ACHN (cell line): ENCODE measurements at regions not wholly inside any gene's neighbourhood (a gene's known extent, or its start where the extent isn't known, plus 50 kb on each side); places are given as distances from the start of the nearest gene placed in this dataset.
"Not testable (repeated sequence)": the region's sequence is repeated elsewhere in the genome, so short reads cannot be mapped to it uniquely, and the experiment has no call there.

ENCODE experiments used
- DNase-seq: peaks from one replicate; pipeline ENCODE4 v3.0.0-alpha.2; 2015
- in situ Hi-C: cut with HindIII; loops from 2 replicates; pipeline ENCODE4 v1.10.0; 2017; ENCODE audit warnings: low sequenced_read_pairs, low pct_ligation_motif_present, low pct_unique_long_range_greater_than_20kb

GRCh38 chr2:17460371-17461086, 57.7 kb downstream of the RAD51AP2 start:
- DNase-seq: no peak
- in situ Hi-C loops: no loop called here

DNA sequence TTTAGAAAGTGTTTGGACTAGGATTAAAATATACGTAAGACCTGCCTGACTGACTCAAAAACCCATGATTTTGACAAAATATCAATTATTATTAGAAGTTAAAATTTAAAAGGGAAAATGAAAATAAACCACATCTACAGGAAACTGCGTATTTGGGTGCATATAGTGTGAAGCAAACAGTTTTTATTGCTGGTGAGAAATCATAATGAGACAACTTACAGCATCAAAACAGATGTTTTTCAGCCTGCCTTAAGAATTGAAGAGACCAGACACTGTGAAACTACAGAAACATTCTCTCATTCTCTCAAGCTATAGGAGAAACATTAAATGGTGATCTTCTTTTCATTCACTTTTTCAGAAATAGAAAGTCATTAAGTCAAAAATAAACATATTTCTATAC, 62.9 kb downstream of the RAD51AP2 start:
- in situ Hi-C loops: no loop called here
- DNase-seq: no peak

DNA sequence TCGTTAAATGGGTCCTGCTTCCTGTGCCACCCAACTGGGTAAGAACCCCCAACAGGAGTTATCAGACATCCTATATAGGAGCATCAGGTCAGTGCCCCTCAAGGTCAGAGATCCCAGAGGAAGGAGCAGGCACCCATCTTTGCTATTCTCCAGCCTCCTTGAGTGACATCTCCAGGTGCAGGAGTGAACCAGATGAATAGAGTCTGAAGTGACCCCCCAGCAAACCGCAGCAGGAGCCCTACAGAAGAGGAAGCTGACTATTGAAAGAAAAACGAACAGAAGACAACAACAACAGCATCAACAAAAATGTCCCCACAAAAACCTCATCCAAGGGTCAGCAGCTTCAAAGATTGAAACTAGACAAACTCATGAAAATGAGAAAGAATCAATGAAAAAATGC, 72.0 kb downstream of the RAD51AP2 start:
- in situ Hi-C loops, DNase-seq: not testable (repeated sequence)

GRCh38 chr2:17445744-17446143, 72.5 kb downstream of the RAD51AP2 start:
- in situ Hi-C loops: no loop called here
- no peak for DNase-seq

GRCh38 chr2:17442334-17442733, 75.9 kb downstream of the RAD51AP2 start:
- DNase-seq: no peak
- in situ Hi-C loops: no loop called here

DNA sequence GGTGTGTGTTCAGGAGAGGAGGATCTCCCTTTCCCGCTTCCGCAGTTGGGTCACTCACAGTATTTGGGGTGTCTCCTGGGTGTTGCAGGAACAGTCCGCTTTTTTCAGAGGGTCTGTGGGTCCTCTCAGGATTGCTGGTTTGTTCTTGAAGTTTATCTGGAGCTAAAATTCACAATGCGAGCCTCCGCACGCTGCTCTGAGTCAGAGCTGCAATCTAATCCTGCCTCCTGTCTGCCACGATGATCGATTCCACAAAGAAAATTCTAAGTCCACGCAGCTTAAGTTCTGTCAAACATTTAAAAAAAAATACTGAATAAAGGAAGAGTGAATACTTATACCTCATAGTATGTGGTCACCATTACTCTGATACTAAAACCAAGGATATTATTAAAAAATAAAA, 76.5 kb downstream of the RAD51AP2 start:
- in situ Hi-C loops: no loop called here
- no peak for DNase-seq

- DNase-seq: no peak
- in situ Hi-C loops: no loop called here
Measured at GRCh38 chr2:17441055-17441771, 77.0 kb downstream of the RAD51AP2 start.

GRCh38 chr2:17430326-17430725, 87.9 kb downstream of the RAD51AP2 start:
- in situ Hi-C loops: no loop called here
- DNase-seq: no peak

DNA sequence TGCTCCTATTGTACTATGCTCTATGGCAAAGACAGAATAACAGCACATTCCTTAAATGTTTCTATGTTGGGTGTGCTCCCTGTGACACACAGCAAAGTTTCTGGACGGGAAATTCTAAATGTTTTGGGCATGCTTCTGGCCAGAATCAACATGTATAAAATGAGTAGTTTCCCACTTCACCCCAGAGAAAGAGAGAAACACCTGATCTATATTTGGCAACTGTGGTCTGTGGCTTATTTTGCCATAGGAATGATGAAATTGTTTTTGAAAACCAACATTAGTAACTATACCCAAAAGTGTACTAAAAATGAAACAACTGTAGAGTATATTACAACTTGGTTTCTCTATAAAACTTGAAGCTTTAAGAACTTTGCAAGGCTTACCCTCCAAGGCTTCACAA, 89.1 kb downstream of the RAD51AP2 start:
- in situ Hi-C loops: no loop called here
- DNase-seq: no peak

DNA sequence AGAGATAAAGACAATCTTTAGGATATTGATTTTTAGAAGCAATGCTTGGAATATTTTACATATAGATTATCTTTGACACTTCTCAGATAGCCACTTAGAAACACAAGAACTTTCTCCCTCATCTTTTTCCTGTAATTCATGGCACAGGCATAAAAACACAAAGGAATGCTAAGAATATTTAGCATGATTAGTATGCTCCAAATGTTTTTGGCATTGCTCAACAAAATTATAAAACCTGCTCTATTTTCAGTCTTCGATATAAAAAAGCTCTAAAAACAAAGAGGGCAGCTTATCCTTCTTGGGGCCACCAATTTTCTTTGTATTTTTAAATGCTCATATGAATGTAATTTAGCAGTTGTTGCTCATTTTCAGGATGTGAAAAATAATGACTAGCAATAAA, 90.8 kb downstream of the RAD51AP2 start:
- DNase-seq: no peak
- in situ Hi-C loops: no loop called here

- no peak for DNase-seq
- in situ Hi-C loops: no loop called here
Measured at GRCh38 chr2:17426743-17427142, 91.5 kb downstream of the RAD51AP2 start.

DNA sequence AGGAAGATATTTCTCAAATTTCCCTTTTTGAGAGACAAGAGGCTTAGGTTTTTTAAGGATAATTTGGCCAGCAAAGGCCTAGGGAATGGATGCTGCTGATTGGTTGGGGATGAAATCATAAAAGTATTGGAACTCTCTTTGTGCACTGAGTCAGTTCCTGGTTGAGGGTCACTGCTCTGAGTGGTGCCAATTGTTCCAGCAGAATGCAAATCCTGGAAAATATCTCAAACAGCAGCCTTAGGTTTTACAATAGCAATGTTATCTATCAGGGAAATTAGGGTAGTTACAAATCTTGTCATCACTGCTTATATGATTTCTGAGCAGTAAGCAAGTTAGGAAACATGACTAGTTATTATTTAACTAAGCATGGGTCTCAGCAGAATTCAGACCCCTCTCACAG, 96.2 kb downstream of the RAD51AP2 start:
- DNase-seq: no peak
- in situ Hi-C loops: no loop called here

- no peak for DNase-seq
- in situ Hi-C loops: no loop called here
Measured at GRCh38 chr2:17416884-17417391, 101.3 kb downstream of the RAD51AP2 start.

DNA sequence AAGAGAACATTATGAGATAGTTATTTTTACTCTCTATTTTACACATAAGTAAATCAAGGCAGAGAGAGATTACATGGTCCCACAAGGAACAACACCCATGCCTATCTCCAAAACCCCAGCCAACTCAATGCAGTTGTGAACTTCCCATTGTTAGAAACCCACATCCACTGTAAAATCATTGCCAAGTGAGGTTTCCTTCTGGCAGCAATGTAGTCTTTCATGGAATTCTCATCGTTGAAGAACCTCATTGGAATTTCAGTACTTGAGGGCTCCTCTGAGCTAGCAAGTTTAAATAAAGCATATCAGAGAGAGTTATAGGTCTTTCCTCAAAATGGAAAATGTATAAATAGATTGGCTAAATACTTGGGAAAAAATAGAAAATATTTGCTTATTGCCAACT, 105.2 kb downstream of the RAD51AP2 start:
- in situ Hi-C loops: no loop called here
- no peak for DNase-seq

GRCh38 chr2:17401096-17401495, 117.1 kb downstream of the RAD51AP2 start:
- in situ Hi-C loops: no loop called here
- no peak for DNase-seq

DNA sequence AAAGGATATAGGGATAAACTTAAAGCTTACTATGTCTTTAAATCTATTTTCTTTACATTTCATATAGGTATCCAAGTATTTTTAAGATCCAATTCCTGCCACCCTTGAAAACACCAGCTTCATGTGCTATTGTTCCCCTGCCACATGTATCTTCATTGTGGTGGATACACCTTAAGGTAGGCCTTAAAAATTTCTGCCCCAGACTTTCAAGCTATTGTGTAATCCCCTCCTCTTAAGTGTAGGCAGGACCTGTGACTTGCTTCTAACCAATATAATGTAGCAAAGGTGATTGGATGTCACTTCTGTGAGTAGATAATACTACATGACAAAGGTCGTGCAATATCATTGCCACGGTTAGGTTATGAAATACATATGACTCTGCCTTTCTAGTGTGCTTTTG, 119.5 kb downstream of the RAD51AP2 start:
- no peak for DNase-seq
- in situ Hi-C loops: no loop called here

GRCh38 chr2:17388798-17389197, 129.4 kb downstream of the RAD51AP2 start:
- in situ Hi-C loops: no loop called here
- DNase-seq: no peak

DNA sequence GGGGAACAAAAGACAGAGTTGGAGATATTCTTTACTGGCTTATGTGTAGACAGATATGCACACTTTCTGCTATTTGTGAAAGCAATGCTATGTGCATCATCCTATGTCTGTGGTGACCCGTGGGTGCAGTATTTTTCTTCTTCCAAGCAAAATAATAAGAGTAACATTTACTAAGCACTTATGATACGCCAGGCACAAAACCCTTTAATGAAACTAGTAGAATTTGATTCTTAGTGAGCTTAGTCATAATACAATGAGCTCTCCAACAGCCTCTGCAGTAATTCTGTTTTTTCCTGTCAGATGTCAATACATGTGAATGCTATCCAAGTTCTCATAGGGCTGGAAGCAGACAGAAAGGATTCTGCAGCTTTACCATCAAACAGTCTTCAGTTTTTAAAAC, 130.6 kb downstream of the RAD51AP2 start:
- DNase-seq: no peak
- in situ Hi-C loops: no loop called here

DNA sequence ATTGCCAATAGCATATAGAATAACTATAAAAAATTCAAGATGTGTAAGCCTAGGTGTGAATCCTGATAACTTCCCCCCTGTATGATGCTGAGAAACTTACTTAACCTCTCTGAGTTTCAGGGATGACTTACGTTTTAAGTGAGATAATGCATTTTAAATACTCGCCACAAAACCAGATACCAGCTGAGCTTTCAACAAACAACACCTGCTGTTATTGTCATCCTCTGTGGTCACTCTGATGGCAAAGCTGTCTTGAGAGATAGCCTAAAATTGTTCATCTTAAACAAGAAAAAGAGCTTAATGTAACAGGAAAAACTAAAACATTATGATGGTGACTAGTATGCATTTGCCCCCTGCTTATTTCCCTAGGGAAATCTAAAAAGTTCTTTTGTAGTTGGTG, 131.5 kb downstream of the RAD51AP2 start:
- in situ Hi-C loops: no loop called here
- DNase-seq: no peak

GRCh38 chr2:17380003-17380402, 138.2 kb downstream of the RAD51AP2 start:
- in situ Hi-C loops: no loop called here
- DNase-seq: no peak
